ENCODE measurements at regions not wholly inside any gene's neighbourhood (a gene's known extent, or its start where the extent isn't known, plus 50 kb on each side); places are given as distances from the start of the nearest gene placed in this dataset.

DNA sequence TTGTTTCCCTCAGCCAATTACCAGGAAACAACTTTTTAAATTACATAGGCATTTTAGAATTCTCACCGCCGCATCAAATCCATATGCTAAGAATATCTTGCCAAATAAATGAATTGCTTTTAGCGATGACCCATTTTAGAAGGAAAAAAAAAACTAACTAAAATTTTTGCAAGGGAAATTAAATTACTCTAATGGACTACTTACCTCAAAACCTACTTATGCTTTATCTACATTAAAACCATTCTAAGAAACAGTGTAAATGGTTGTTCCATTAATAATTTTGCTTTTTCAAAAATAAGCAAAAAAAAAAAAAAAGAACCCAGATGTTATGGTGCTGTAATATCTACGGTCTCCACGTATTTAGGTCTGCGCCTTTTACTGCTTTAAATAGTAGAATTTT is 73.5 kb upstream of the CCDC150 start:
- Histone ChIP-seq H3K27me3 (ENCODE audit: control insufficient read depth in 2 of 2, insufficient read depth in 2 of 2, low read length in 2 of 2) (peaks cover 12 to 29% of the 10 kb centered on the region in 2 donors), H3K4me1 (ENCODE audit: control insufficient read depth in 1 of 2, insufficient read depth in 2 of 2, low read length in 2 of 2) (no peaks in the 10 kb centered on the region), H3K79me2 (ENCODE audit: insufficient read depth, low read length) (no peaks in the 10 kb centered on the region), H3K27ac (ENCODE audit: low read depth in 1 of 2, low read length in 2 of 2) (no peak overlapping the region), H3K9ac (ENCODE audit: insufficient read depth, low read length, poor library complexity, severe bottlenecking) (no peak overlapping the region), H4K20me1 (ENCODE audit: insufficient read depth, low read length) (no peaks in the 10 kb centered on the region), H3K36me3 (replicated peaks in 1 of 2; ENCODE audit: control insufficient read depth in 1 of 2, insufficient read depth in 2 of 2, low read length in 2 of 2) (no peaks in the 10 kb centered on the region), H3K4me3 (replicated peaks in 1 of 3; ENCODE audit: low read depth in 2 of 3, low read length in 3 of 3) (no peak overlapping the region), H2AFZ (ENCODE audit: insufficient read depth, low read depth, low read length, poor library complexity, severe bottlenecking) (no peak overlapping the region), H3K9me3 (replicated peaks in 1 of 2; ENCODE audit: control insufficient read depth in 1 of 2, insufficient read depth in 1 of 2, low read length in 2 of 2) (peaks cover 3 to 7% of the 10 kb centered on the region in 2 donors), H3K4me2 (replicated peaks; ENCODE audit: extremely low read depth, low read length, poor library complexity, severe bottlenecking) (no peak overlapping the region)
- Mint-ChIP-seq H3K27ac (no peak overlapping the region), H3K4me1 (peaks cover 4% of the 10 kb centered on the region), H3K27me3 (ENCODE audit: low read depth in 3 of 3) (peaks cover 9 to 36% (median 25%) of the 10 kb centered on the region in 3 donors), H3K4me3 (no peak overlapping the region), H3K9me3 (peaks cover 4 to 10% (median 7%) of the 10 kb centered on the region in 7 donors), H3K36me3 (no peaks in the 10 kb centered on the region)
- DNase-seq = no peak
- no CpG with 5 or more reads among the region's 6 CpGs for WGBS (ENCODE audit: insufficient coverage)
- intact Hi-C loops (cut with micrococcal nuclease) = no loop called here
- TF ChIP-seq, protein P1, sequence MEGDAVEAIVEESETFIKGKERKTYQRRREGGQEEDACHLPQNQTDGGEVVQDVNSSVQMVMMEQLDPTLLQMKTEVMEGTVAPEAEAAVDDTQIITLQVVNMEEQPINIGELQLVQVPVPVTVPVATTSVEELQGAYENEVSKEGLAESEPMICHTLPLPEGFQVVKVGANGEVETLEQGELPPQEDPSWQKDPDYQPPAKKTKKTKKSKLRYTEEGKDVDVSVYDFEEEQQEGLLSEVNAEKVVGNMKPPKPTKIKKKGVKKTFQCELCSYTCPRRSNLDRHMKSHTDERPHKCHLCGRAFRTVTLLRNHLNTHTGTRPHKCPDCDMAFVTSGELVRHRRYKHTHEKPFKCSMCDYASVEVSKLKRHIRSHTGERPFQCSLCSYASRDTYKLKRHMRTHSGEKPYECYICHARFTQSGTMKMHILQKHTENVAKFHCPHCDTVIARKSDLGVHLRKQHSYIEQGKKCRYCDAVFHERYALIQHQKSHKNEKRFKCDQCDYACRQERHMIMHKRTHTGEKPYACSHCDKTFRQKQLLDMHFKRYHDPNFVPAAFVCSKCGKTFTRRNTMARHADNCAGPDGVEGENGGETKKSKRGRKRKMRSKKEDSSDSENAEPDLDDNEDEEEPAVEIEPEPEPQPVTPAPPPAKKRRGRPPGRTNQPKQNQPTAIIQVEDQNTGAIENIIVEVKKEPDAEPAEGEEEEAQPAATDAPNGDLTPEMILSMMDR (IDR thresholded peaks at IDR 0.05) = no peak

DNA sequence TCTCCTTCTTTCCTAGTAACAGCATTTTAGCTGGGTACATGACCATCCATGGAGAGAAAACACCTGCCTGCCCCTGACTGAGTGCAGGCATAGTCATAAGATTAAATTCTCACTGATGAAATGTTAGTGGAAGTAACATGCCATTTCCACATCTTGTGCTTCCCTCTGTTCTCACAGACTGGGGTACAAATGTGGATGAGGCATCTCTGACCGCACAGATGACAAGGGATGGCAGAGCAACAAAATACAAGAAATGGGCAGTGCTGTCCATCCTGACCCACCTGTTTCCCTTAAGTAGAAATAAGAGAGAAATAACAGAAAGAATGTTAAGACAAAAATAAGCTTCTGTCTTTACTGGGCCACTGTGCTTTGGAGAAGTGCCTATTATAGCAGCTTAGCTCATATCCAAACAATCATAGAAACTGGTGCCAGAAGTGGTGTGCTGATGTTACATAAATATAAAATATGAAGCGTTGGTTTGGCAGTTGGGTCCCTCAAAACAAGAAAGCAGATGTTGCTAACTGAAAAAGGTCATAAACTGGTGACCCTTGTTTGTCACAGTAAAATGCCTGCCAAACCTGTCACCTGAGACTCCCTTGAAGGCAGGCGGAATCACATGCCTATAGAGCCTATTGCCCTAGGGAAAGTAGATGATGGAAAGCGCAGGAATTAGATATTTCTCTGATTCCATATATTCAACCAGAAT is 72.4 kb upstream of the CCDC150 start:
- H2AFZ ChIP-seq (ENCODE audit: insufficient read depth, low read depth, low read length, poor library complexity, severe bottlenecking) = no peak overlapping the region
- Mint-ChIP-seq H3K27ac (no peak overlapping the region), H3K4me3 (peak overlapping the region in 1 of 2 donors; percentile 68), H3K9me3 (peaks cover 0 to 5% (median 0%) of the 10 kb centered on the region in 7 donors), H3K4me1 (peaks cover 4% of the 10 kb centered on the region), H3K36me3 (no peaks in the 10 kb centered on the region), H3K27me3 (ENCODE audit: low read depth in 3 of 3) (peaks cover 8 to 39% (median 27%) of the 10 kb centered on the region in 3 donors)
- no peak overlapping the region for H3K4me2 ChIP-seq (replicated peaks; ENCODE audit: extremely low read depth, low read length, poor library complexity, severe bottlenecking)
- intact Hi-C loops (cut with micrococcal nuclease) = no loop called here
- H3K27ac ChIP-seq (ENCODE audit: low read depth in 1 of 2, low read length in 2 of 2) = no peak overlapping the region
- TF ChIP-seq, protein P1 (IDR thresholded peaks at IDR 0.05) = no peak
- no peaks in the 10 kb centered on the region for H3K79me2 ChIP-seq (ENCODE audit: insufficient read depth, low read length)
- no peak overlapping the region for H3K9ac ChIP-seq (ENCODE audit: insufficient read depth, low read length, poor library complexity, severe bottlenecking)
- H4K20me1 ChIP-seq (ENCODE audit: insufficient read depth, low read length) = no peaks in the 10 kb centered on the region
- no CpG with 5 or more reads among the region's 4 CpGs for WGBS (ENCODE audit: insufficient coverage)
- no peak for DNase-seq
- no peaks in the 10 kb centered on the region for H3K4me1 ChIP-seq (ENCODE audit: control insufficient read depth in 1 of 2, insufficient read depth in 2 of 2, low read length in 2 of 2)
- peaks cover 12 to 22% of the 10 kb centered on the region in 2 donors for H3K27me3 ChIP-seq (ENCODE audit: control insufficient read depth in 2 of 2, insufficient read depth in 2 of 2, low read length in 2 of 2)
- H3K4me3 ChIP-seq (replicated peaks in 1 of 3; ENCODE audit: low read depth in 2 of 3, low read length in 3 of 3) = no peak overlapping the region
- H3K9me3 ChIP-seq (replicated peaks in 1 of 2; ENCODE audit: control insufficient read depth in 1 of 2, insufficient read depth in 1 of 2, low read length in 2 of 2) = no peaks in the 10 kb centered on the region
- no peaks in the 10 kb centered on the region for H3K36me3 ChIP-seq (replicated peaks in 1 of 2; ENCODE audit: control insufficient read depth in 1 of 2, insufficient read depth in 2 of 2, low read length in 2 of 2)

Measured in CD14-positive monocyte (primary cell).